ENCODE measurements at regions not wholly inside any gene's neighbourhood (a gene's known extent, or its start where the extent isn't known, plus 50 kb on each side); places are given as distances from the start of the nearest gene placed in this dataset.

- no peak for DNase-seq (ENCODE audit: low read depth)
- TF ChIP-seq CTCF (conservative IDR thresholded peaks at IDR 0.05; ENCODE audit: control insufficient read depth, insufficient read depth, low read depth, low read length), result no peak
- H3K4me3 ChIP-seq (ENCODE audit: control insufficient read depth, low read depth, low read length), result no peak overlapping the region
Observed at GRCh38 chr22:27552863-27553262, 248.7 kb downstream of the MN1 start.

- DNase-seq (ENCODE audit: low read depth), result peak; percentile 30
- TF ChIP-seq CTCF (conservative IDR thresholded peaks at IDR 0.05; ENCODE audit: control insufficient read depth, insufficient read depth, low read depth, low read length), result no peak
- no peak overlapping the region for H3K4me3 ChIP-seq (ENCODE audit: control insufficient read depth, low read depth, low read length)
Observed at GRCh38 chr22:27554106-27554811, 247.3 kb downstream of the MN1 start.

- no peak for TF ChIP-seq CTCF (conservative IDR thresholded peaks at IDR 0.05; ENCODE audit: control insufficient read depth, insufficient read depth, low read depth, low read length)
- DNase-seq (ENCODE audit: low read depth), result peak; percentile 17
- H3K4me3 ChIP-seq (ENCODE audit: control insufficient read depth, low read depth, low read length), result no peak overlapping the region
Observed at GRCh38 chr22:27554841-27555456, 246.6 kb downstream of the MN1 start.

- H3K4me3 ChIP-seq (ENCODE audit: control insufficient read depth, low read depth, low read length), result no peak overlapping the region
- DNase-seq (ENCODE audit: low read depth), result no peak
- no peak for TF ChIP-seq CTCF (conservative IDR thresholded peaks at IDR 0.05; ENCODE audit: control insufficient read depth, insufficient read depth, low read depth, low read length)
Observed at GRCh38 chr22:27556371-27556770, 245.2 kb downstream of the MN1 start.

- DNase-seq (ENCODE audit: low read depth), result no peak
- no peak overlapping the region for H3K4me3 ChIP-seq (ENCODE audit: control insufficient read depth, low read depth, low read length)
- TF ChIP-seq CTCF (conservative IDR thresholded peaks at IDR 0.05; ENCODE audit: control insufficient read depth, insufficient read depth, low read depth, low read length), result no peak
Observed at GRCh38 chr22:27557286-27558008, 244.1 kb downstream of the MN1 start.

- TF ChIP-seq CTCF (conservative IDR thresholded peaks at IDR 0.05; ENCODE audit: control insufficient read depth, insufficient read depth, low read depth, low read length), result no peak
- H3K4me3 ChIP-seq (ENCODE audit: control insufficient read depth, low read depth, low read length), result no peak overlapping the region
- DNase-seq (ENCODE audit: low read depth), result no peak
Observed at GRCh38 chr22:27558658-27559371, 242.7 kb downstream of the MN1 start.

All from fibroblast of mammary gland (primary cell).